Endodermal cell (in vitro differentiated cells): ENCODE measurements at regions not wholly inside any gene's neighbourhood (a gene's known extent, or its start where the extent isn't known, plus 50 kb on each side); places are given as distances from the start of the nearest gene placed in this dataset.
"Not testable (repeated sequence)": the region's sequence is repeated elsewhere in the genome, so short reads cannot be mapped to it uniquely, and the experiment has no call there.

Source experiments
- DNase-seq: peaks from one replicate; pipeline ENCODE4 v3.0.0-alpha.2; 2017
- H3K27ac ChIP-seq: 2 replicates; pipeline ENCODE4 v1.5.1; 2013; ENCODE audit warnings: mild to moderate bottlenecking, low read depth, low read length, moderate library complexity
- H3K27me3 ChIP-seq: 2 replicates; pipeline ENCODE4 v1.6.1; 2013; ENCODE audit warnings: mild to moderate bottlenecking, low read length, moderate library complexity; ENCODE audit not compliant: insufficient read depth, control insufficient read depth, poor library complexity, severe bottlenecking
- H3K36me3 ChIP-seq: 2 replicates; pipeline ENCODE4 v1.7.0; 2013; ENCODE audit warnings: mild to moderate bottlenecking, low read length, moderate library complexity; ENCODE audit not compliant: control insufficient read depth, insufficient read depth
- H3K4me1 ChIP-seq: one replicate; pipeline ENCODE4 v1.7.0; 2013; ENCODE audit warnings: low read length; ENCODE audit not compliant: control insufficient read depth, insufficient read depth
- H3K4me3 ChIP-seq: 2 replicates; pipeline ENCODE4 v1.5.1; 2013; ENCODE audit warnings: mild to moderate bottlenecking, low read length, moderate library complexity
- H3K9ac ChIP-seq: 2 replicates; pipeline ENCODE4 v1.6.1; 2013; ENCODE audit warnings: mild to moderate bottlenecking, low read length, moderate library complexity; ENCODE audit not compliant: poor library complexity, severe bottlenecking; ENCODE audit errors: extremely low read depth
- H3K9me3 ChIP-seq: 2 replicates; pipeline ENCODE4 v1.6.1; 2013; ENCODE audit warnings: mild to moderate bottlenecking, low read length, moderate library complexity; ENCODE audit not compliant: control insufficient read depth
- H3K27ac Mint-ChIP-seq: 2 replicates; pipeline ENCODE4 v1.8.0; 2020; ENCODE audit warnings: mixed read lengths
- H3K27me3 Mint-ChIP-seq: 2 replicates; pipeline ENCODE4 v1.8.0; 2021; ENCODE audit warnings: mild to moderate bottlenecking, mixed read lengths; ENCODE audit not compliant: insufficient read depth
- H3K36me3 Mint-ChIP-seq: 2 replicates; pipeline ENCODE4 v1.8.0; 2020; ENCODE audit warnings: low read depth, mixed read lengths
- H3K4me1 Mint-ChIP-seq: 2 replicates; pipeline ENCODE4 v1.8.0; 2020; ENCODE audit warnings: mixed read lengths
- H3K4me3 Mint-ChIP-seq: 2 replicates; pipeline ENCODE4 v1.8.0; 2020; ENCODE audit warnings: mild to moderate bottlenecking, moderate library complexity, mixed read lengths
- H3K9me3 Mint-ChIP-seq: 2 replicates; pipeline ENCODE4 v1.8.0; 2020; ENCODE audit warnings: mild to moderate bottlenecking, mixed read lengths
- CTCF ChIP-seq: fragments of 200-600 bp; sonication (generic); conservative IDR thresholded peaks from 2 replicates; pipeline ENCODE4 v1.5.0; 2021; ENCODE audit warnings: antibody characterized with exemption, mild to moderate bottlenecking
- WGBS, 2 experiments: methylation state at CpG; one replicate each; pipeline versions ENCODE4 v1.1.5 to v1.1.7; 2013; ENCODE audit warnings: missing lambda C conversion rate in 2 of 2, mixed read lengths in 1 of 2; ENCODE audit not compliant: insufficient coverage in 1 of 2, insufficient read length in 1 of 2; 5-methylcytosine and 5-hydroxymethylcytosine counted together

GRCh38 chrX:140633105-140633504 is 76.5 kb upstream of the LINC00632 start:
- not testable (repeated sequence) for H3K4me1 Mint-ChIP-seq, H3K27me3 ChIP-seq, H3K4me3 ChIP-seq, H3K9ac ChIP-seq, H3K27ac Mint-ChIP-seq, DNase-seq, H3K4me3 Mint-ChIP-seq, H3K4me1 ChIP-seq, H3K27ac ChIP-seq, H3K36me3 ChIP-seq, H3K9me3 ChIP-seq, H3K36me3 Mint-ChIP-seq
- 91 to 100% methylated on average over 1 to 10 of the region's 10 CpGs for WGBS, 2 experiments
- peaks cover 18% of the 10 kb centered on the region for H3K27me3 Mint-ChIP-seq
- peaks cover 13% of the 10 kb centered on the region for H3K9me3 Mint-ChIP-seq

- no peak overlapping the region for H3K27ac Mint-ChIP-seq
- TF ChIP-seq CTCF: no peak
- H3K4me3 Mint-ChIP-seq: no peak overlapping the region
- no peaks in the 10 kb centered on the region for H3K36me3 ChIP-seq
- no peak for DNase-seq
- no peaks in the 10 kb centered on the region for H3K4me1 ChIP-seq
- H3K27ac ChIP-seq: no peak overlapping the region
- no peaks in the 10 kb centered on the region for H3K36me3 Mint-ChIP-seq
- no peak overlapping the region for H3K9ac ChIP-seq
- no peaks in the 10 kb centered on the region for H3K27me3 ChIP-seq
- H3K4me3 ChIP-seq: no peak overlapping the region
- peaks cover 18% of the 10 kb centered on the region for H3K4me1 Mint-ChIP-seq
- no peaks in the 10 kb centered on the region for H3K9me3 ChIP-seq
- H3K27me3 Mint-ChIP-seq: no peaks in the 10 kb centered on the region
- H3K9me3 Mint-ChIP-seq: peaks cover 15% of the 10 kb centered on the region
These were observed 101.4 kb upstream of the LINC00632 start for GRCh38 chrX:140608111-140608510.

GRCh38 chrX:140602140-140602539 is 97.3 kb upstream of the SOX3 start:
- Histone ChIP-seq H3K4me1 (no peaks in the 10 kb centered on the region), H3K4me3 (no peak overlapping the region), H3K9me3 (no peaks in the 10 kb centered on the region), H3K27ac (no peak overlapping the region), H3K9ac (no peak overlapping the region), H3K36me3 (no peaks in the 10 kb centered on the region), H3K27me3 (no peaks in the 10 kb centered on the region)
- H3K27ac Mint-ChIP-seq: no peak overlapping the region
- 87% methylated on average over 3 of the region's 3 CpGs; no CpG with 5 or more reads in 1 of the 2 experiments for WGBS, 2 experiments
- no peak overlapping the region for H3K4me3 Mint-ChIP-seq
- no peaks in the 10 kb centered on the region for H3K9me3 Mint-ChIP-seq
- H3K27me3 Mint-ChIP-seq: peaks cover 2% of the 10 kb centered on the region
- no peaks in the 10 kb centered on the region for H3K4me1 Mint-ChIP-seq
- H3K36me3 Mint-ChIP-seq: no peaks in the 10 kb centered on the region
- TF ChIP-seq CTCF: no peak
- no peak for DNase-seq

- H3K4me1 ChIP-seq: no peaks in the 10 kb centered on the region
- TF ChIP-seq CTCF: no peak
- H3K9me3 Mint-ChIP-seq: no peaks in the 10 kb centered on the region
- H3K4me3 ChIP-seq: no peak overlapping the region
- H3K27ac Mint-ChIP-seq: no peak overlapping the region
- H3K36me3 ChIP-seq: no peaks in the 10 kb centered on the region
- H3K27me3 Mint-ChIP-seq: peaks cover 4% of the 10 kb centered on the region
- 75 to 84% methylated on average over 2 of the region's 3 CpGs for WGBS, 2 experiments
- H3K9me3 ChIP-seq: no peaks in the 10 kb centered on the region
- H3K36me3 Mint-ChIP-seq: no peaks in the 10 kb centered on the region
- DNase-seq: no peak
- no peak overlapping the region for H3K9ac ChIP-seq
- H3K27me3 ChIP-seq: no peaks in the 10 kb centered on the region
- no peaks in the 10 kb centered on the region for H3K4me1 Mint-ChIP-seq
- H3K4me3 Mint-ChIP-seq: no peak overlapping the region
- H3K27ac ChIP-seq: no peak overlapping the region
These were observed 95.0 kb upstream of the SOX3 start for GRCh38 chrX:140599851-140600250.
